Body of pancreas (tissue), 4 donors: ENCODE measurements at regions not wholly inside any gene's neighbourhood (a gene's known extent, or its start where the extent isn't known, plus 50 kb on each side); places are given as distances from the start of the nearest gene placed in this dataset.

Experiments
- CTCF ChIP-seq, 7 experiments: fragments of 450-650 bp in 4 of 7; fragments of 200-600 bp in 3 of 7; sonication (generic) in 3 of 7; IDR thresholded peaks; one replicate each; pipeline ENCODE4 v1.5.1; 2016 to 2019; ENCODE audit warnings: antibody characterized with exemption in 7 of 7
- POLR2A ChIP-seq, 3 donors: fragments of 450-650 bp; IDR thresholded peaks; one replicate each; pipeline ENCODE4 v1.6.1; 2016; ENCODE audit warnings: antibody characterized with exemption in 3 of 3, mild to moderate bottlenecking in 2 of 3

- TF ChIP-seq CTCF (IDR thresholded peaks at IDR 0.05), result no peak
- no peak for TF ChIP-seq POLR2A (IDR thresholded peaks at IDR 0.05)
Measured at GRCh38 chr1:115144176-115144575, 54.9 kb upstream of the TSPAN2 start.
